ENCODE measurements at regions not wholly inside any gene's neighbourhood (a gene's known extent, or its start where the extent isn't known, plus 50 kb on each side); places are given as distances from the start of the nearest gene placed in this dataset.

DNA sequence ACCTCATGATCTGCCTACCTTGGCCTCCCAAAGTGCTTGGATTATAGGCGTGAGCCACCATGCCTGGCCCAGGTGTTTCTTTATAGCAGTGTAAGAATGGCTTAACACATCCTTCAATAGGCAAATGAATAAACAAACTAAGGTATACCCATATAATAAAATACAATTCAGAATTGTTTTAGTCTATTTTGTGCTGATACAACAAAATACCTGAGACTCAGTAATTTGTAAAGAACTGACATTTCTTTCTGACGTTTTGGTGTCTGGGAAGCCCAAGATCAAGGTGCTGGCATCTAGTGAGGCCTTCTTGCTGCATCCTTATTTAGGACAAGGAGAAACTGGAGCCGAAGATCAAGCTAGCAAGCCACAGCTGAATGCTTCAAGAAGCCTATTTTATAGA is 1372.1 kb upstream of the DDX18 start:
- no peak for ATAC-seq (ENCODE audit: low FRiP score)
- no peak for DNase-seq (ENCODE audit: low spot score)
- TF ChIP-seq, protein P1, sequence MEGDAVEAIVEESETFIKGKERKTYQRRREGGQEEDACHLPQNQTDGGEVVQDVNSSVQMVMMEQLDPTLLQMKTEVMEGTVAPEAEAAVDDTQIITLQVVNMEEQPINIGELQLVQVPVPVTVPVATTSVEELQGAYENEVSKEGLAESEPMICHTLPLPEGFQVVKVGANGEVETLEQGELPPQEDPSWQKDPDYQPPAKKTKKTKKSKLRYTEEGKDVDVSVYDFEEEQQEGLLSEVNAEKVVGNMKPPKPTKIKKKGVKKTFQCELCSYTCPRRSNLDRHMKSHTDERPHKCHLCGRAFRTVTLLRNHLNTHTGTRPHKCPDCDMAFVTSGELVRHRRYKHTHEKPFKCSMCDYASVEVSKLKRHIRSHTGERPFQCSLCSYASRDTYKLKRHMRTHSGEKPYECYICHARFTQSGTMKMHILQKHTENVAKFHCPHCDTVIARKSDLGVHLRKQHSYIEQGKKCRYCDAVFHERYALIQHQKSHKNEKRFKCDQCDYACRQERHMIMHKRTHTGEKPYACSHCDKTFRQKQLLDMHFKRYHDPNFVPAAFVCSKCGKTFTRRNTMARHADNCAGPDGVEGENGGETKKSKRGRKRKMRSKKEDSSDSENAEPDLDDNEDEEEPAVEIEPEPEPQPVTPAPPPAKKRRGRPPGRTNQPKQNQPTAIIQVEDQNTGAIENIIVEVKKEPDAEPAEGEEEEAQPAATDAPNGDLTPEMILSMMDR (IDR thresholded peaks at IDR 0.05) = no peak

DNA sequence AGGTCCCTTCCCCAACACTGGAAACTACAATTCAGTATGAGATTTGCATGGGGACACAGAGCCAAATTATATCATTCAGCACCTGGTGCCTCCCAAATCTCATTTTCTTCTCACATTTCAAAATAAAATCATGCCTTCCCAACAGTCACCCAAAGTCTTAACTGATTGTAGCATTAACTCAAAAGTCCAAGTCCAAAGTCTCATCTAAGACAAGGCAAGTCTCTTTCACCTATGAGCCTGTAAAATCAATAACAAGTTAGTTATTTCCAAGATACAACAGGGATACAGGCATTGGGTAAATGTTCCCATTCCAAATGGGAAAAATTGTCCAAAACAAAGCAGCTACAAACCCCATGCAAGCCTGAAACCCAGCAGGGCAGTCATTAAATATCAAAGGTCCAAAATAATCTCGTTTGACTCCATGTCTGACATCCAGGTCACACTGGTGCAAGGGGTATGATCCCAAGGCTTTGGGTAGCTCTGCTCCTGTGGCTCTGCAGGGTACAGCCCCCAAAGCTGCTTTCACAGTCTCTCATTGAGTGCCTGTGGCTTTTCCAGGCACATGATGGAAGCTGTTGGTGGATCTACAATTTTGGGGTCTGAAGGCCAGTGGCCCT is 1370.1 kb upstream of the DDX18 start:
- DNase-seq (ENCODE audit: low spot score) (no peak), ATAC-seq (ENCODE audit: low FRiP score) (no peak)
- TF ChIP-seq, protein P1 (IDR thresholded peaks at IDR 0.05) = no peak

DNA sequence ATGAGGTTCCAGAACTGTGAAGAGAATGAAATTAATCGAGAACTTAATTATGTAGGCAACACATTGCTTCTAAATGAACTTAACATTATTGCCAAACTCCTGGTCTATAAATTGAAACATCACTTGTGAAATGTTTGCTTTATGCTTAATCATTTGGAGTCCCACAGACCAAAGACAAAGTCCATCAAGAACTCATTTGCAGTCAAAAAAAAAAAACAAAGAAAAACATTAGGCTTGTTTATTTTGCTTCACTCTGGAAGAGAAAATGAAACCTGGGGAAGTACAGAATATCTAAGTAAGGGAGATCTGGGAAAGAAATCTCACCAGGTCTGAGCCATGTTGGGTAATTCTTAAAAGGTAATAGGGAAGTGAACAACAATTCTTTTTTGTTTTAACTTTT is 1363.5 kb upstream of the DDX18 start:
- TF ChIP-seq, protein P1 (IDR thresholded peaks at IDR 0.05) = no peak
- DNase-seq (ENCODE audit: low spot score) = no peak

DNA sequence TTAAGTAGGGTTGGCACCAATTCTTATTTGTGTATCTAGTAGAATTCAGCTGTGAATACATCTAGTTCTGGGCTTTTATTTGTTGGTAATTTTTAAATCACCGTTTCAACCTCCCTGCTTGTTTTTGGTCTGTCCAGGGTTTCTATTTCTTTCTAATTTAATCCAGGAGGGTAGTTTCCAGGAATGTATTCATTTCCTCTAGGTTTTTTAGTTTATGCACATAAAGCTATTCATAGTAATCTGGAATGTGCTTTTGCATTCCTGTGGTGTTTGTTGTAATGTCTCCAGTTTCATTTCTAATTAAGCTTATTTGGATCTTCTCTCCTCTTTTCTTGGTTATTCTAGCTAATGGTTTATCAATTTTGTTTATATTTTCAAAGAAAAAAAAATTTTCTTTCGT is 1361.8 kb upstream of the DDX18 start:
- DNase-seq (ENCODE audit: low spot score) (no peak), ATAC-seq (ENCODE audit: low FRiP score) (no peak)
- TF ChIP-seq, protein P1 (IDR thresholded peaks at IDR 0.05) = no peak

More for the DNA sequence above, 1363.5 kb upstream of the DDX18 start:
- ATAC-seq (ENCODE audit: low FRiP score) = no peak

DNA sequence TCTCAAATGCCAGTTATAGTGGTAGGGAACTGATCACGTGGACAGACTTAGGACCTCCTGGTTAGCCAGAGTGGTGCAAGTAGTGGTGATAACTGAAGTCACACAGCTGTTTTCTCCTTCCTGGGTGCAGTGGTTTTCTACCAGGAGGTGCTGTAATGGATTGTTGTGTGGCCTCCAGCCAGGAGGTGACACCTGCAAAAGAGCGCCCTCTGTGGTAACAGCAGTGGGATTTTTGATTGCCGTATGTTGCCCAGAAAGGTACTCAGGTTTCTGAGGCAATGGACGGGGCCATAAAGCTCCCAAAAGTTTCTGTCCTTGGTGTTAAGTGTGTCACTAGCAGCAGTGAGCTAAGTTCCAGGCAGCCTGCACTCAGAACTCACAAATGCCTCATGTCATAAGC is 1358.1 kb upstream of the DDX18 start:
- DNase-seq (ENCODE audit: low spot score) = no peak
- no peak for ATAC-seq (ENCODE audit: low FRiP score)
- TF ChIP-seq, protein P1 (IDR thresholded peaks at IDR 0.05) = no peak

DNA sequence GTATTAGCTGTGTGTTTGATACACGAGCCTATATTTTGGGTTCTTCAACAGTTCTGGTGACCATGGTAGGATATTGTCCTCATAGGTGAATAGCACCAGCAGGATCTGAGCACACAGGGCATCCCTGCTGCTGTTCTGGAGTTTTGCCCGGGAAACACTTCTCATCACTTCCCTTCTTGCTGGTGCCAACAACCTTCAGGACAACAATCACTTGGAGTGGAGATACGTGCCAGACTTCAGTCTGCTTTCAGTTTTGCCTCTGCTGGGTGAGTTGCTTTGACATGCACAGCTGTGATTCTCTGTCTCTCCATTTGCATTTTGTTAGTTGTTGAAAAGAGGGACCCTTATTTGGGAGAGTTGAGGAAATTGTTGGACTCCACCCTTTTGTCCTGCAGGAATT is 1347.2 kb upstream of the DDX18 start:
- TF ChIP-seq, protein P1 (IDR thresholded peaks at IDR 0.05) = no peak
- ATAC-seq (ENCODE audit: low FRiP score) (no peak), DNase-seq (ENCODE audit: low spot score) (no peak)

DNA sequence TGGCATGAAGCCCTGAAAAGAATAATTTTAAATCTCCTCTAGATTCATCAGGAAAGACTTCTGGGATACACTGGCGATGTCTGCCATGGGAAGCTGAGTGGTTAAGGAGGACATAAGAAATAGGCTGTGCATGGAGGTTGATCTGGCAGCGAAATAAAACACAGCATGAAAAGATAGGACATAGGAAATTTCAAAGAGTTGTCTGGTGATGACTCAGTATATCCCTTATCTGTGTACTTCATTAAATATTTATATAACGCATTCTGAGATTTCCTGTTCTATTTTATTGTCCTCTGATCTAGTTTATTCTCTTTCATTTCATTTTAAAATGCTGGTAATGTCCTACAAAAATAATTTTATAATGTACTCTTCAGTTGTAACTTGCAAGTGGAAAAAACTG is 1337.3 kb upstream of the DDX18 start:
- no peak for ATAC-seq (ENCODE audit: low FRiP score)
- TF ChIP-seq, protein P1 (IDR thresholded peaks at IDR 0.05) = no peak
- no peak for DNase-seq (ENCODE audit: low spot score)
